ENCODE measurements at regions not wholly inside any gene's neighbourhood (a gene's known extent, or its start where the extent isn't known, plus 50 kb on each side); places are given as distances from the start of the nearest gene placed in this dataset.
"Not testable (repeated sequence)": the region's sequence is repeated elsewhere in the genome, so short reads cannot be mapped to it uniquely, and the experiment has no call there.

GRCh38 chr11:114802878-114803277, 124.6 kb downstream of the NXPE2 start:
- no peak overlapping the region for H3K4me3 ChIP-seq
- no peaks in the 10 kb centered on the region for H3K9me2 ChIP-seq (replicated peaks; ENCODE audit: insufficient read depth)
- H3K79me2 ChIP-seq = no peaks in the 10 kb centered on the region
- DNase-seq (ENCODE audit: low spot score) = no peak
- no peak overlapping the region for H3K4me2 ChIP-seq
- TF ChIP-seq EZH2phosphoT487 (IDR thresholded peaks at IDR 0.05; ENCODE audit: low read depth, severe bottlenecking, unreplicated experiment) (no peak), EZH2 (IDR thresholded peaks at IDR 0.05; ENCODE audit: borderline replicate concordance) (no peak)
- TF ChIP-seq, protein P1, sequence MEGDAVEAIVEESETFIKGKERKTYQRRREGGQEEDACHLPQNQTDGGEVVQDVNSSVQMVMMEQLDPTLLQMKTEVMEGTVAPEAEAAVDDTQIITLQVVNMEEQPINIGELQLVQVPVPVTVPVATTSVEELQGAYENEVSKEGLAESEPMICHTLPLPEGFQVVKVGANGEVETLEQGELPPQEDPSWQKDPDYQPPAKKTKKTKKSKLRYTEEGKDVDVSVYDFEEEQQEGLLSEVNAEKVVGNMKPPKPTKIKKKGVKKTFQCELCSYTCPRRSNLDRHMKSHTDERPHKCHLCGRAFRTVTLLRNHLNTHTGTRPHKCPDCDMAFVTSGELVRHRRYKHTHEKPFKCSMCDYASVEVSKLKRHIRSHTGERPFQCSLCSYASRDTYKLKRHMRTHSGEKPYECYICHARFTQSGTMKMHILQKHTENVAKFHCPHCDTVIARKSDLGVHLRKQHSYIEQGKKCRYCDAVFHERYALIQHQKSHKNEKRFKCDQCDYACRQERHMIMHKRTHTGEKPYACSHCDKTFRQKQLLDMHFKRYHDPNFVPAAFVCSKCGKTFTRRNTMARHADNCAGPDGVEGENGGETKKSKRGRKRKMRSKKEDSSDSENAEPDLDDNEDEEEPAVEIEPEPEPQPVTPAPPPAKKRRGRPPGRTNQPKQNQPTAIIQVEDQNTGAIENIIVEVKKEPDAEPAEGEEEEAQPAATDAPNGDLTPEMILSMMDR (IDR thresholded peaks at IDR 0.05; ENCODE audit: poor library complexity) = no peak
- 60% methylated on average over 6 of the region's 6 CpGs for WGBS (ENCODE audit: low lambda C conversion rate, missing lambda C conversion rate)
- no peaks in the 10 kb centered on the region for H3K4me1 ChIP-seq (ENCODE audit: insufficient read depth)
- H3K27me3 ChIP-seq = no peaks in the 10 kb centered on the region
- no peaks in the 10 kb centered on the region for H3K36me3 ChIP-seq (replicated peaks; ENCODE audit: insufficient read depth, low read depth)
- H4K20me1 ChIP-seq (ENCODE audit: insufficient read depth, poor library complexity, severe bottlenecking) = no peaks in the 10 kb centered on the region
- no peak overlapping the region for H3K27ac ChIP-seq
- H3K9me3 ChIP-seq (ENCODE audit: low read depth) = no peaks in the 10 kb centered on the region
- no peak overlapping the region for H2AFZ ChIP-seq

- not testable (repeated sequence) for H2AFZ ChIP-seq; H3K4me2 ChIP-seq; H3K79me2 ChIP-seq; H3K9me2 ChIP-seq (replicated peaks; ENCODE audit: insufficient read depth); H4K20me1 ChIP-seq (ENCODE audit: insufficient read depth, poor library complexity, severe bottlenecking); H3K27ac ChIP-seq; H3K4me1 ChIP-seq (ENCODE audit: insufficient read depth); H3K4me3 ChIP-seq; H3K36me3 ChIP-seq (replicated peaks; ENCODE audit: insufficient read depth, low read depth); DNase-seq (ENCODE audit: low spot score); H3K27me3 ChIP-seq; H3K9me3 ChIP-seq (ENCODE audit: low read depth)
- WGBS (ENCODE audit: low lambda C conversion rate, missing lambda C conversion rate) = 45% methylated on average over 9 of the region's 9 CpGs
Observed at GRCh38 chr11:114805431-114805830, 127.1 kb downstream of the NXPE2 start.

GRCh38 chr11:114811971-114812370, 133.6 kb downstream of the NXPE2 start:
- no peak for DNase-seq (ENCODE audit: low spot score)
- no peaks in the 10 kb centered on the region for H3K4me1 ChIP-seq (ENCODE audit: insufficient read depth)
- H3K27ac ChIP-seq = no peak overlapping the region
- TF ChIP-seq, protein P1 (IDR thresholded peaks at IDR 0.05; ENCODE audit: poor library complexity) = no peak
- no peaks in the 10 kb centered on the region for H3K9me3 ChIP-seq (ENCODE audit: low read depth)
- no peaks in the 10 kb centered on the region for H4K20me1 ChIP-seq (ENCODE audit: insufficient read depth, poor library complexity, severe bottlenecking)
- no peaks in the 10 kb centered on the region for H3K79me2 ChIP-seq
- no peak overlapping the region for H3K4me3 ChIP-seq
- no peak overlapping the region for H2AFZ ChIP-seq
- H3K36me3 ChIP-seq (replicated peaks; ENCODE audit: insufficient read depth, low read depth) = no peaks in the 10 kb centered on the region
- H3K9me2 ChIP-seq (replicated peaks; ENCODE audit: insufficient read depth) = no peaks in the 10 kb centered on the region
- WGBS (ENCODE audit: low lambda C conversion rate, missing lambda C conversion rate) = 69% methylated on average over 3 of the region's 3 CpGs
- no peak overlapping the region for H3K4me2 ChIP-seq
- H3K27me3 ChIP-seq = no peaks in the 10 kb centered on the region

GRCh38 chr11:114812733-114813132, 134.4 kb downstream of the NXPE2 start:
- 95% methylated on average over 3 of the region's 3 CpGs for WGBS (ENCODE audit: low lambda C conversion rate, missing lambda C conversion rate)
- no peaks in the 10 kb centered on the region for H4K20me1 ChIP-seq (ENCODE audit: insufficient read depth, poor library complexity, severe bottlenecking)
- TF ChIP-seq, protein P1 (IDR thresholded peaks at IDR 0.05; ENCODE audit: poor library complexity) = no peak
- TF ChIP-seq EZH2phosphoT487 (IDR thresholded peaks at IDR 0.05; ENCODE audit: low read depth, severe bottlenecking, unreplicated experiment) = no peak
- TF ChIP-seq EZH2 (IDR thresholded peaks at IDR 0.05; ENCODE audit: borderline replicate concordance) = no peak
- DNase-seq (ENCODE audit: low spot score) = no peak
- H3K27me3 ChIP-seq = peaks cover 3% of the 10 kb centered on the region
- no peaks in the 10 kb centered on the region for H3K9me2 ChIP-seq (replicated peaks; ENCODE audit: insufficient read depth)
- no peak overlapping the region for H3K4me3 ChIP-seq
- no peaks in the 10 kb centered on the region for H3K4me1 ChIP-seq (ENCODE audit: insufficient read depth)
- H3K79me2 ChIP-seq = no peaks in the 10 kb centered on the region
- no peaks in the 10 kb centered on the region for H3K36me3 ChIP-seq (replicated peaks; ENCODE audit: insufficient read depth, low read depth)
- H2AFZ ChIP-seq = no peak overlapping the region
- H3K27ac ChIP-seq = no peak overlapping the region
- H3K4me2 ChIP-seq = no peak overlapping the region
- H3K9me3 ChIP-seq (ENCODE audit: low read depth) = no peaks in the 10 kb centered on the region
